Left lung (tissue), 4 donors: ENCODE measurements at regions not wholly inside any gene's neighbourhood (a gene's known extent, or its start where the extent isn't known, plus 50 kb on each side); places are given as distances from the start of the nearest gene placed in this dataset.

ENCODE experiments used
- ATAC-seq: fragments of 200-7000 bp; cut with Tn5 transposase; one replicate; pipeline ENCODE4 v1.9.1; 2020; ENCODE audit warnings: moderate library complexity
- DNase-seq, 4 donors: peaks; one replicate each; pipeline ENCODE4 v3.0.0-alpha.2; 2013 to 2020
- H3K27ac ChIP-seq, 2 donors: fragments of 200-600 bp; sonication (generic) in 1 of 2; one replicate each; pipeline versions ENCODE4 v1.5.0 to v1.8.0; 2020 to 2021
- H3K27me3 ChIP-seq, 2 donors: fragments of 200-600 bp; sonication (generic) in 1 of 2; one replicate each; pipeline versions ENCODE4 v1.5.0 to v1.8.0; 2020 to 2021
- H3K36me3 ChIP-seq, 2 donors: fragments of 200-600 bp; sonication (generic) in 1 of 2; one replicate each; pipeline versions ENCODE4 v1.5.0 to v1.8.0; 2020 to 2021
- H3K4me1 ChIP-seq, 2 donors: fragments of 200-600 bp; one replicate each; pipeline ENCODE4 v1.8.0; 2021
- H3K4me3 ChIP-seq, 2 donors: fragments of 200-600 bp; sonication (generic) in 1 of 2; one replicate each; pipeline versions ENCODE4 v1.5.0 to v1.8.0; 2020 to 2021; ENCODE audit warnings: mild to moderate bottlenecking in 1 of 2
- H3K9me3 ChIP-seq, 2 donors: fragments of 200-600 bp; sonication (generic) in 1 of 2; one replicate each; pipeline versions ENCODE4 v1.5.0 to v1.8.0; 2020 to 2021
- CTCF ChIP-seq, 2 donors: fragments of 200-600 bp; sonication (generic) in 1 of 2; IDR thresholded peaks; one replicate each; pipeline versions ENCODE4 v1.5.0 to v1.8.0; 2021; ENCODE audit warnings: antibody characterized with exemption in 2 of 2
- intact Hi-C, 2 donors: fragments of 100-400 bp; cut with DNase I; formaldehyde crosslinking; loops; one replicate each; pipeline versions ENCODE4 v1.11.2 to v1.14.2; 2022
- donor health status: DM: no; HTN: yes; CAD: no.
- donor health status: DM: no; HTN: no; CAD: no.

GRCh38 chr12:47602325-47602724 is 103.5 kb downstream of the RPAP3 start:
- intact Hi-C loops = no loop called here
- peaks cover 0 to 7% of the 10 kb centered on the region in 2 donors for H3K9me3 ChIP-seq
- H3K36me3 ChIP-seq = no peaks in the 10 kb centered on the region
- ATAC-seq (peak; percentile 43), DNase-seq (no peak)
- H3K4me1 ChIP-seq = no peaks in the 10 kb centered on the region
- no peak overlapping the region for H3K27ac ChIP-seq
- TF ChIP-seq CTCF (IDR thresholded peaks at IDR 0.05) = no peak
- no peaks in the 10 kb centered on the region for H3K27me3 ChIP-seq
- H3K4me3 ChIP-seq = no peak overlapping the region

GRCh38 chr12:47601071-47601470 is 104.8 kb downstream of the RPAP3 start:
- Histone ChIP-seq H3K4me3 (no peak overlapping the region), H3K9me3 (peaks cover 0 to 3% of the 10 kb centered on the region in 2 donors), H3K27me3 (no peaks in the 10 kb centered on the region), H3K36me3 (no peaks in the 10 kb centered on the region), H3K27ac (no peak overlapping the region), H3K4me1 (no peaks in the 10 kb centered on the region)
- TF ChIP-seq CTCF (IDR thresholded peaks at IDR 0.05) = no peak
- intact Hi-C loops = no loop called here
- DNase-seq (no peak), ATAC-seq (no peak)

- no peak for TF ChIP-seq CTCF (IDR thresholded peaks at IDR 0.05)
- Histone ChIP-seq H3K27ac (no peak overlapping the region), H3K27me3 (no peaks in the 10 kb centered on the region), H3K4me3 (no peak overlapping the region), H3K9me3 (no peaks in the 10 kb centered on the region), H3K4me1 (peaks cover 0 to 7% of the 10 kb centered on the region in 2 donors), H3K36me3 (no peaks in the 10 kb centered on the region)
- no peak for DNase-seq
- ATAC-seq = no peak
- intact Hi-C loops = no loop called here
Measured at GRCh38 chr12:47591795-47592194, 114.0 kb downstream of the RPAP3 start.

GRCh38 chr12:47591361-47591791 is 114.5 kb downstream of the RPAP3 start:
- intact Hi-C loops = no loop called here

GRCh38 chr12:47590771-47591360 is 115.0 kb downstream of the RPAP3 start:
- TF ChIP-seq CTCF (IDR thresholded peaks at IDR 0.05) = no peak
- peaks cover 0 to 7% of the 10 kb centered on the region in 2 donors for H3K4me1 ChIP-seq
- peak in 1 of 4 donors; percentile 26 for DNase-seq
- H3K9me3 ChIP-seq = no peaks in the 10 kb centered on the region
- ATAC-seq = peak; percentile 24
- H3K4me3 ChIP-seq = no peak overlapping the region
- intact Hi-C loops = no loop called here
- H3K27ac ChIP-seq = no peak overlapping the region
- no peaks in the 10 kb centered on the region for H3K27me3 ChIP-seq
- H3K36me3 ChIP-seq = no peaks in the 10 kb centered on the region

More at GRCh38 chr12:47591361-47591791, 114.5 kb downstream of the RPAP3 start:
- no peaks in the 10 kb centered on the region for H3K27me3 ChIP-seq
- no peaks in the 10 kb centered on the region for H3K36me3 ChIP-seq
- ATAC-seq = no peak
- no peaks in the 10 kb centered on the region for H3K9me3 ChIP-seq
- peak in 1 of 4 donors; percentile 18 for DNase-seq
- no peak overlapping the region for H3K4me3 ChIP-seq
- peaks cover 0 to 7% of the 10 kb centered on the region in 2 donors for H3K4me1 ChIP-seq
- no peak for TF ChIP-seq CTCF (IDR thresholded peaks at IDR 0.05)
- H3K27ac ChIP-seq = no peak overlapping the region
